NCI-H128 (cell line): ENCODE measurements at regions not wholly inside any gene's neighbourhood (a gene's known extent, or its start where the extent isn't known, plus 50 kb on each side); places are given as distances from the start of the nearest gene placed in this dataset.

Experiments
- DNase-seq: peaks from one replicate; lab custom pipeline; 2025; ENCODE audit not compliant: unreplicated experiment; lab: John Stamatoyannopoulos, UW

DNA sequence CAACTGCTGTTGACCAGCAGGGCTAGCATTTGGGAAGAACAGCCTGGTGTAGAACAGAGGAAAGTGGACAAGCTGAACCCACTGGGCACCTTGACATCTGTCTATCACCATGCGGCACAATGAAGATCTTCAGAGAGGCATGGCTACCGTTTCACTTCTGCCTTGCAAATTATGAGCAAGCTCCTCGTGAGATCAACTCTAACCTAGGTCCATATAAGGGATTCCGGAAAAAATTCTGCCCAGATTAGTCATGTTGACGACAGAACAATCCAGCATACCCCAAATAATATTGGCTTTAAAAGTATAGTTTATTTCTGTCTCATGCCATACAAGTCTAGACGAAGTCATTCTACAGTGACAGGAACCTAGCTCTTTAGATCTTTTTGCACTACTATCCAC is 91.6 kb upstream of the ATF7IP start:
- no peak for DNase-seq

- DNase-seq, result no peak
Observed at GRCh38 chr12:14275111-14275510, 90.4 kb upstream of the ATF7IP start.

- DNase-seq, result no peak
Observed at GRCh38 chr12:14275886-14276285, 89.6 kb upstream of the ATF7IP start.

DNA sequence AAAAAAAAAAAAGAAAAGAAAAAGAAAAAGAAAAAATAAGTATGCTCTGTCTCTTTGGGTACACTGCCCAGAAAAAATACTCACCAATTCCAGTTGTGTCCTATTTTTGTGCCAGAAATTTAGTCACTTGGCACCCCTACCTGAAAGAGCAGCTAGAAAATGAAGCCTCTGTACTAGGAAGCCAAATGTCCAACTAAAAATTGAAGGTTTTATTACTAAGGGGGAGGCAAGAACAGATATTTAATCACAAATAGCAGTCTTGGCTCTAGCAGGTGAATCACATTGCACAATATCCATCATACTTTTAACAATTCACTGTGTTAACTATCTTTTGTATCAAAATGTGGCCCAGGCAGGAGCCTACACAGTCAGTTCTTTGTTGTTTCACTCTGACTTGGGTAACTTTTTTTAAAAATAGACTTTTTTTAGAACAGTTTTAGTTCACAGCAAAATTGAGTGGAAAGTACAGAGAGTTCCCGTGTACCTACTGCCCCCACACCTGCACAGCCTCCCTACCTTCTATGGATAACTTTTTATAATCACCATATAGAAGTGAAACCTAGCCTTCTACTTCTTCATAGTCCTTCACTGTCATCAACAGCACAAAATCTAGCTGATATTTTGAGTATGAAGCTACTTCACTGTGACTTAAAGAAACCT is 87.1 kb upstream of the ATF7IP start:
- no peak for DNase-seq

- no peak for DNase-seq
Observed at GRCh38 chr12:14279845-14280244, 85.6 kb upstream of the ATF7IP start.

- DNase-seq, result no peak
Observed at GRCh38 chr12:14280921-14281320, 84.6 kb upstream of the ATF7IP start.

DNA sequence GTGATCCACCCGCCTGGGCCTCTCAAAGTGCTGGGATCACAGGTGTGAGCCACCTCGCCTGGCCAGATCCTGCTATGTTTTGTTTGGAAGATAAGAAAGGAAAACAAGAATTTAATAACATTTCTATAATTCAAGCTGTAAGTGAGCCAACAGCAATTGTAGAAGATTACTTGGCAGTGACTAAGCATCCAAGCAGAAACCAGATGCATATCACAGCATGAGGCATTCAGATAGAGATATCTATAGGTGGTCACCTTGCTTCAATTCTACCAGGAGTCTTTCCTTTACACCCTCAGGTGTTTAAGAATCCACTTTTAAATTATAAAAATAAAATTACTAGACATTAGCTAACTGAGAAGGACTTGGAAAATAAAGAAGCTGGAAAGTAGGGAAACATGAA is 83.9 kb upstream of the ATF7IP start:
- no peak for DNase-seq

DNA sequence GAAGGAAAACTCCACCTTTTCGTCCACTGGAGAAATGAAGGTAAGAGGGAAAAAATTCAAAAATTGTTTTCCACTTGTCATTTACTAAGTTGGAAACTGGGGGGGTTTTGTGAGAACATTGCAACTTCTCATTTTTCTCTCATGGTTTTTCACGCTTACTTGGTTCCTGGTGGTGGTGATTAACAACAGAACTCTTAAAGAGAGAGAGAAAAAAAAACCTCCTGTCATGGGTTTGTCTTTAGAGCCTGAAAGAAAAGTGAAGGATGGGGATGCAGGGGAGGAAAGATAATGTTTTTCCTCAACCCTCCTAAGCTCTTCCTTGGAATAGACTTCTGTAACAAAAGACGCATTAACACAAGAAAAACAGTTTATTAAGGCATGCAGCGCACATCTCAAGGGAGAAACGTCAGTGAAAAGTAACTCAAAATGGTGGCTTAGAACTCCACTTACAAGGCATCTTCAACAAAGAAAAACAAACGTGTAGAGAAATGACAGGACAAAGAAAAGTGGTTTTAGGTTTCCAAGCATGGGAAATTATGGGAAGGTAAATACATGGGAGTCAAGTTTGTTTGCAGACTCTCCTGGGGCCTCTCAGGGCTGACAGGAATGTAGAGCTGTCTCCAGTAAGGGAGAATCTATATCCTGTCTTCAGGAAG is 81.9 kb upstream of the ATF7IP start:
- peak; percentile 9 for DNase-seq

- DNase-seq, result no peak
Observed at GRCh38 chr12:14284184-14284722, 81.2 kb upstream of the ATF7IP start.

- DNase-seq, result no peak
Observed at GRCh38 chr12:14289601-14290000, 75.9 kb upstream of the ATF7IP start.

GRCh38 chr12:14290951-14291350 is 74.5 kb upstream of the ATF7IP start:
- DNase-seq, result no peak

GRCh38 chr12:14303661-14304155 is 61.8 kb upstream of the ATF7IP start:
- no peak for DNase-seq

DNA sequence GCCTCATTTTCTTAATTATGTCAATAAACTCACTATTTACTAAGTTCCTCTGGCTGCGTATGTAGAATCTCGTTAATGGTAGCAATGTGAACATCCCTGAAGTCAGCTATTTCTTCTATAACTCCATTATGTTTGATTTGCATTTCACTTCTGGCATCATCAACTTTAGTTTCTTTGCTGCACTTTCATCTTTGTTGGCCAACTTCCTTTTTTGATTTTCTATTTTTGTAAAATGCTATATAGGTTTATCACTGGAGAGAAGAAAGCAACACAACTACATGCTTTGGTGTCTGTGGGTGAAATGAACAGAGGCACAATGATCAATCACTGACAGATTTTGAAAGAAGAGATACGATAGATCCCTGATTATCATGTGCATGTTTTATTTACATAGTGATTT is 58.5 kb upstream of the ATF7IP start:
- DNase-seq, result no peak

GRCh38 chr12:14308516-14308915 is 57.0 kb upstream of the ATF7IP start:
- DNase-seq, result no peak

GRCh38 chr12:14310866-14311265 is 54.6 kb upstream of the ATF7IP start:
- no peak for DNase-seq

- DNase-seq, result no peak
Observed at GRCh38 chr12:14313379-14314138, 51.9 kb upstream of the ATF7IP start.

GRCh38 chr12:14314801-14315200 is 50.7 kb upstream of the ATF7IP start:
- no peak for DNase-seq

- DNase-seq, result no peak
Observed at GRCh38 chr12:14315501-14315900, 50.0 kb upstream of the ATF7IP start.
